Muscle of back (tissue), 3 donors: ENCODE measurements at regions not wholly inside any gene's neighbourhood (a gene's known extent, or its start where the extent isn't known, plus 50 kb on each side); places are given as distances from the start of the nearest gene placed in this dataset.
A peak's percentile ranks its signal among the peaks of the same experiment; 100 is the strongest.

ENCODE experiments used
- DNase-seq, 3 donors: peaks; one replicate each; pipeline versions ENCODE4 v3.0.0 to v3.0.0-alpha.2; 2013

DNA sequence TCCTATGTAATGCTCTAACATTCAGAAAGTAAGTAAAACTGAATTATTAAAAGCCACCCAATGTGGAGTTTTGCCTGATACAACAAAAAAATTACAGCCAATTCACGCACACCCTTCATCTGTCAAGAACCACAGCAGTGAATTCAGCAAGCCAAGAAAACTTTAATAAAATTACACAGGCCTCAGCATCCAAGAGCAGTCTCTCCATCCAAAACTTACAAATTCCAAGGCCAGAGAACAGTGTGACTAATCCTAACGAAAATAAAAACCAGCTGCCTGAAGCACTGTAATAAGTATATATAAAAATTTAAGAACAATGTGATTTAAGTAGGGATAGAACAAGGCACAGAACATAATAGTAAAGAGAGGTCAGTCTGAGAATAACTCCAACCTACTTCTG, 54.2 kb downstream of the SIX6 start:
- DNase-seq, result peak; percentile 80 to 89 (median 82)

DNA sequence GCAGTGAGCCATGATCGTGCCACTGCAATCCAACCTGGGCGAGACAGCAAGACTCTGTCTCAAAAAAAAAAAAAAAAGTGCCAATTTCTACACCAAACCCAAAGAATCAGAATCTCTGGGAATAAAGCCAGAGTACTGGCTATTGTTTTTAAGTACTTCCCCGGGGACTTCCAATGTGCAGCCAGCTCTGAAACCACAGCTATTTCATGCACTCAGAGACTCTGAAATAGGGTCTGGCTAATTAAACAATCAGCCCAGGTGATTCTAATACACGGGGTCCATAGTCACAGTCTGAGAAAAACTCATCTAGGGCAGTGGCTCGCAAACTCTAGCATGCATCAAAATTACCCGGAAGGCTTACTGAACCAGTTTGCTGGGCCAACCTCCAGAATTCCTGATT, 56.3 kb downstream of the SIX6 start:
- DNase-seq, result peak in 1 of 3 donors; percentile 45

DNA sequence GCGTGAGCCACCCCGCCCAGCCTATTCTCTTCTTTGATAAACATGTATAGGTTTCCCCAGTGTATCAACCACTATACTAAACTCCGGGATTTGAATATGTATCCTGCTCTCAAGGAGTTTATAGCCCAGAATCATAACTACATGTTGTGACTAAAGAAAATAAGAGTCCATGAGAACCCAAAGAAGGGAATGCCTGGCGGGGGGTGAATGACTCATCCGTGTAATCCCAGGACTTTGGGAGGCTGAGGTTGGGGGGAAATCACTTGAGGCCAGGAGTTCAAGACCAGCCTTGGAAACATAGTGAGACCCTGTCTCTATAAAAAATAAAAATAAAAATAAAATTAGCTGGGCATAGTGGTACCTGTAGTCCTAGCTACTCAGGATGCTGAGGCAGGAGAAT, 57.2 kb downstream of the SIX6 start:
- no peak for DNase-seq

DNA sequence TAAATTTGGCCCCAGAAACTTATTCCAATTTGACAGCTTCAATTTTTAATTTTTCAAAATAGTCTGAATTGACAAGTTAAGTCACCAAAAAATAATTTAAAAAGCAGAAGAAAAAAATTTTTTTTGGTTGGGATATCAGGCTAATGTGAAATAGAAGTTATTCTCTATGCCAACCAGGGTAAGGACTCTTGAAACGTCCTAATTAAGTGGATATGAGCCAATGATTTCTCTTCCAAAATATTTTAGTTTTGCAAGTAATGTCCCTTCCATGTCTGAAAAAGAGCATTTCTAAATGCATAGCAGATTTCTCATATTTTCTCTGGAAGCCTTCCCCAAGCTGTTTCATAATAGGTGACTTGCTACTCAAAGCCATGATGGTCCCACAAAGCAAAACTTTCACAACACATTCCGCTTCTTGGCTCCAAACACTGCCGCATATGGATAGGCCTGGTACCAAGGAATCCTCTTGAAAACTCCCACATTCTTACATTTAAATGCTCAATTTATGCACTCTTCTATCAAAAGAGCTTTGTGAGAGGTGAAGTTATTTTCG, 65.1 kb downstream of the SIX6 start:
- DNase-seq, result peak; percentile 30 to 72 (median 53)

DNA sequence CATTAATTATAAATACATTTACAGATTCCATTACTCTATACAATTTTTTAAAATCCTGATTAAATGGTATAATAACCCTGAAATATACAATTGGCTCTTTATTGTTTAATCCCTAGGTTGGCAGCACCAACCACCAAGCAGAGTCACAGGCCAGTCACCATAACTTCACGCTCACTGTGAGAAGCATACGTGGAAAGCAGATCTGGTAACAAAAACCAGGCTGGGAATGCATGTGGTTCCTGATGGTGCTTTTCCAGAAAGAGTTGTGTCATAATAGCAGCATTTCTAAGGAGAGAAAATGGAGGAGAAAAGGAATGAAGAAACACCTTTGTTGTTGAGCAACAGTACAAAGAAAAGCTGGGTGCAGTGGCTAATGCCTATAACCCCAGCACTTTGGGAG, 66.1 kb downstream of the SIX6 start:
- no peak for DNase-seq

DNA sequence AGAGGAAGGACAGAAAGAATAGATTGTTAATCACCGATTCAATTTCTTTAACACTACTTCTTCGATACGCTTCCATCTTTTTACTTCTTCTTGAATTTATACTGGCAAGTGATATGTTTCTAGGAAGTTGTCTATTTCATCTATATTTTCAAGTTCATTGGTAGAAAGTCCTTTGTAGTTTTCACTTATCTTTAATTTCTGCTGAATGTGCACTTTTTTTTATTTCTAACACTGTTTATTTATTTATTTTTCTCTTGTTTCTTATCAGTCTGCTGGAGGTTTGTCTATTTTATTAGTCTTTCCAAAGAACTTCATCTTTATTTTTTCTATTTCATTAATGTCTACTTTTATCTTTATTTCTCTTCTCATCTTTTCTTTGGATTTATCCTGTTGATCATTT, 63.6 kb downstream of the SIX1 start:
- no peak for DNase-seq

DNA sequence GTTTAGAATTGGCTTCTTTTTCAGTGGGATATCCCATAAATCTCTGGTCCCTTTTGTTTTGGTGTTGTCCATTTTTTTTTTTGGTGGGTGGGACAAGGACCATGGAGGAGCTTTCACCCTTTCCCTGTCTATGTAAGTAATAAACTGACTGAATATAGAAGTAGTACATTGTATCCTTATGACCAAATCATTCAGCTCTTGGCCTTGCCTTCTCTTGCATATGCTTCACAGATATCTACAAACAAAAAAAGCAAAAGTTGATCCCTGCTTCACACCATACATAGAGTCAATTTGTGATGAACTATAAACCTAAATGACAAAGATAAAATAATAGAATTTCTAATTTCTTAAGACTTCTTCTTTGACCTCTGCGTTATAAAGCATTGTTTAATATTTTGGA, 59.8 kb downstream of the SIX1 start:
- no peak for DNase-seq

DNA sequence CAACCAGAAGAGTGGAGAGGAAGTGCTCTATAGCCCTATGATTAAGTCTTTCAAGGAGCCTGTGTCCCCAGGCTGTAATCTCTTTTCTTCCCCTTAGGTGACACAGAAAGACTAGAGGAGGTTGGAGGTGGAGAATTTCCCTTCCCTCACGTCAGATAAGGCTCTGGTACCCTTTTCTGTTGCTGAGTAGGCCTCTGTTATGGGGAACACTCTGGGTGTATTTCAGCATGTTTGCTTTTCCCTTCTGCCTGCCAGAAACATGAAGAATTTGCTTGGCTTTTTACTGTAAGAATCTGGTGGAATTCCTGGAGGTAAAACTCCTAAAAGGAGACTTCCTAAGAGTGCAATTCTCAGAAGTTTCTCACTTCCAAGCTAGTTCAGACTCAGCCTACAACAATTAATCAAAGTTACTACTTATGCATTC, 58.3 kb downstream of the SIX1 start:
- DNase-seq, result peak; percentile 16 to 64 (median 28)
